Psoas muscle (tissue), 7 donors: ENCODE measurements at regions not wholly inside any gene's neighbourhood (a gene's known extent, or its start where the extent isn't known, plus 50 kb on each side); places are given as distances from the start of the nearest gene placed in this dataset.

Experiments
- ATAC-seq, 4 donors: fragments of 200-7000 bp; cut with Tn5 transposase; one replicate each; pipeline ENCODE4 v1.9.1; 2020; ENCODE audit warnings: moderate library complexity in 3 of 4, mild to moderate bottlenecking in 2 of 4
- DNase-seq, 2 donors: peaks; one replicate each; pipeline ENCODE4 v3.0.0-alpha.2; 2020
- H3K27ac ChIP-seq: fragments of 200-600 bp; one replicate; pipeline ENCODE4 v1.8.0; 2022
- H3K27me3 ChIP-seq, 3 donors: fragments of 200-600 bp in 1 of 3; one replicate each; pipeline versions ENCODE4 v1.6.1 to v1.8.0; 2013 to 2022; ENCODE audit warnings: low read length in 2 of 3, mild to moderate bottlenecking in 2 of 3, moderate library complexity in 1 of 3; ENCODE audit not compliant: insufficient read depth in 3 of 3
- H3K36me3 ChIP-seq, 2 donors: fragments of 200-600 bp in 1 of 2; one replicate each; pipeline versions ENCODE4 v1.6.1 to v1.8.0; 2013 to 2022; ENCODE audit warnings: low read depth in 1 of 2, mild to moderate bottlenecking in 1 of 2, moderate library complexity in 1 of 2; ENCODE audit not compliant: insufficient read depth in 1 of 2
- H3K4me1 ChIP-seq: fragments of 200-600 bp; one replicate; pipeline ENCODE4 v1.8.0; 2022
- H3K4me3 ChIP-seq: fragments of 200-600 bp; one replicate; pipeline ENCODE4 v1.8.0; 2022; ENCODE audit warnings: mild to moderate bottlenecking
- H3K9me3 ChIP-seq: fragments of 200-600 bp; one replicate; pipeline ENCODE4 v1.8.0; 2022
- WGBS, 3 donors: extraction: QIAGEN DNeasy Blood & Tissue Kit; methylation state at CpG; one replicate each; pipeline versions ENCODE4 v1.1.6 to v1.1.7; 2013; 5-methylcytosine and 5-hydroxymethylcytosine counted together
- intact Hi-C, 2 donors: fragments of 100-400 bp; cut with DNase I; formaldehyde crosslinking; loops; one replicate each; pipeline versions ENCODE4 v1.11.0 to v1.14.2; 2022
- TF ChIP-seq, protein P1 (sequence below): fragments of 200-600 bp; IDR thresholded peaks from one replicate; pipeline ENCODE4 v1.8.0; 2022; ENCODE audit warnings: antibody characterized with exemption
- donor health status: healthy with polysubstance abuse.
- donor health status: DM: no; HTN: no; CAD: no; lungs with moderate emphysema.
- donor health status: Bipolar disorder and iron deficiency.
- donor health status: healthy.
- donor health status: DM: yes; HTN: yes; CAD: no.
- donor health status: DM: no; HTN: no; CAD: no.
- donor health status: DM: yes; HTN: yes; CAD: no.

- no peak overlapping the region for H3K4me3 ChIP-seq
- no peaks in the 10 kb centered on the region for H3K36me3 ChIP-seq
- H3K4me1 ChIP-seq, result no peaks in the 10 kb centered on the region
- no peak for ATAC-seq
- H3K27ac ChIP-seq, result no peak overlapping the region
- intact Hi-C loops, result no loop called here
- TF ChIP-seq, protein P1, sequence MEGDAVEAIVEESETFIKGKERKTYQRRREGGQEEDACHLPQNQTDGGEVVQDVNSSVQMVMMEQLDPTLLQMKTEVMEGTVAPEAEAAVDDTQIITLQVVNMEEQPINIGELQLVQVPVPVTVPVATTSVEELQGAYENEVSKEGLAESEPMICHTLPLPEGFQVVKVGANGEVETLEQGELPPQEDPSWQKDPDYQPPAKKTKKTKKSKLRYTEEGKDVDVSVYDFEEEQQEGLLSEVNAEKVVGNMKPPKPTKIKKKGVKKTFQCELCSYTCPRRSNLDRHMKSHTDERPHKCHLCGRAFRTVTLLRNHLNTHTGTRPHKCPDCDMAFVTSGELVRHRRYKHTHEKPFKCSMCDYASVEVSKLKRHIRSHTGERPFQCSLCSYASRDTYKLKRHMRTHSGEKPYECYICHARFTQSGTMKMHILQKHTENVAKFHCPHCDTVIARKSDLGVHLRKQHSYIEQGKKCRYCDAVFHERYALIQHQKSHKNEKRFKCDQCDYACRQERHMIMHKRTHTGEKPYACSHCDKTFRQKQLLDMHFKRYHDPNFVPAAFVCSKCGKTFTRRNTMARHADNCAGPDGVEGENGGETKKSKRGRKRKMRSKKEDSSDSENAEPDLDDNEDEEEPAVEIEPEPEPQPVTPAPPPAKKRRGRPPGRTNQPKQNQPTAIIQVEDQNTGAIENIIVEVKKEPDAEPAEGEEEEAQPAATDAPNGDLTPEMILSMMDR, result no peak
- no peaks in the 10 kb centered on the region for H3K9me3 ChIP-seq
- WGBS, 3 donors, result 82 to 86% (median 86%) methylated on average over 1 of the region's 1 CpG
- DNase-seq, result no peak
- no peaks in the 10 kb centered on the region for H3K27me3 ChIP-seq
Observed at GRCh38 chr1:198969981-198970380, 331.1 kb downstream of the PTPRC start.

- no peak overlapping the region for H3K27ac ChIP-seq
- no peaks in the 10 kb centered on the region for H3K36me3 ChIP-seq
- no peak overlapping the region for H3K4me3 ChIP-seq
- DNase-seq (no peak), ATAC-seq (no peak)
- TF ChIP-seq, protein P1, result no peak
- no peaks in the 10 kb centered on the region for H3K27me3 ChIP-seq
- no peaks in the 10 kb centered on the region for H3K9me3 ChIP-seq
- H3K4me1 ChIP-seq, result no peaks in the 10 kb centered on the region
- intact Hi-C loops, result no loop called here
Observed at GRCh38 chr1:198970916-198971315, 332.1 kb downstream of the PTPRC start.

GRCh38 chr1:198977909-198978308 lies 339.1 kb downstream of the PTPRC start:
- TF ChIP-seq, protein P1, result no peak
- no peak for DNase-seq
- Histone ChIP-seq H3K9me3 (no peaks in the 10 kb centered on the region), H3K4me1 (no peaks in the 10 kb centered on the region), H3K36me3 (no peaks in the 10 kb centered on the region), H3K27ac (no peak overlapping the region), H3K4me3 (no peak overlapping the region), H3K27me3 (no peaks in the 10 kb centered on the region)
- no peak for ATAC-seq
- 90 to 94% (median 92%) methylated on average over 1 of the region's 1 CpG for WGBS, 3 donors
- intact Hi-C loops, result no loop called here

- Histone ChIP-seq H3K27ac (no peak overlapping the region), H3K4me3 (no peak overlapping the region), H3K4me1 (no peaks in the 10 kb centered on the region), H3K36me3 (no peaks in the 10 kb centered on the region), H3K9me3 (no peaks in the 10 kb centered on the region), H3K27me3 (no peaks in the 10 kb centered on the region)
- WGBS, 3 donors, result 63 to 86% (median 71%) methylated on average over 1 of the region's 1 CpG
- DNase-seq (no peak), ATAC-seq (no peak)
- TF ChIP-seq, protein P1, result no peak
- intact Hi-C loops, result no loop called here
Observed at GRCh38 chr1:198978523-198978922, 339.7 kb downstream of the PTPRC start.

- H3K27me3 ChIP-seq, result no peaks in the 10 kb centered on the region
- TF ChIP-seq, protein P1, result no peak
- no peaks in the 10 kb centered on the region for H3K9me3 ChIP-seq
Observed at GRCh38 chr1:198986036-198986435, 347.2 kb downstream of the PTPRC start.

More at GRCh38 chr1:198986036-198986435, 347.2 kb downstream of the PTPRC start:
- Histone ChIP-seq H3K4me1 (no peaks in the 10 kb centered on the region), H3K36me3 (no peaks in the 10 kb centered on the region), H3K27ac (no peak overlapping the region), H3K4me3 (no peak overlapping the region)
- 94 to 96% (median 95%) methylated on average over 2 of the region's 2 CpGs for WGBS, 3 donors
- no peak for ATAC-seq
- intact Hi-C loops, result no loop called here
- DNase-seq, result no peak
